H1 (cell line): ENCODE measurements at regions not wholly inside any gene's neighbourhood (a gene's known extent, or its start where the extent isn't known, plus 50 kb on each side); places are given as distances from the start of the nearest gene placed in this dataset.

Experiments used
- CTCF ChIA-PET: fragments of 300-600 bp; sonication (Branson Sonifier 250); formaldehyde crosslinking; loops from one replicate; lab custom pipeline; 2021; ENCODE audit not compliant: partially characterized antibody; lab: Charles Lee
- POLR2A ChIA-PET: fragments of 300-600 bp; sonication (Branson Sonifier 250); formaldehyde crosslinking; loops from one replicate; lab custom pipeline; 2021; ENCODE audit warnings: inconsistent platforms; ENCODE audit not compliant: partially characterized antibody; lab: Charles Lee
- DNase-seq, 2 experiments: peaks; one replicate each; pipeline versions ENCODE4 v3.0.0 to v3.0.0-alpha.2; 2010 to 2022; ENCODE audit warnings: low spot score in 2 of 2, low read depth in 1 of 2, mixed read lengths in 1 of 2
- FAIRE-seq: peaks from 2 replicates; lab custom pipeline; 2011; peaks lifted over from hg19 to GRCh38; lab: Jason Lieb, UNC
- H2AFZ ChIP-seq: 2 replicates; pipeline ENCODE4 v1.8.1; 2012; ENCODE audit warnings: low read length, inconsistent platforms
- H2AK5ac ChIP-seq: 2 replicates; pipeline ENCODE4 v1.6.1; 2013; ENCODE audit warnings: low read depth, low read length
- H2BK120ac ChIP-seq: replicated peaks from 2 replicates; pipeline ENCODE3; 2013; ENCODE audit warnings: low read depth, low read length, inconsistent platforms
- H2BK12ac ChIP-seq: 2 replicates; pipeline ENCODE4 v1.6.1; 2013; ENCODE audit warnings: low read depth, low read length
- H2BK15ac ChIP-seq: 2 replicates; pipeline ENCODE4 v1.6.1; 2013; ENCODE audit warnings: low read length
- H2BK20ac ChIP-seq: 2 replicates; pipeline ENCODE4 v1.6.1; 2013; ENCODE audit warnings: low read length
- H2BK5ac ChIP-seq: 2 replicates; pipeline ENCODE4 v1.6.1; 2013; ENCODE audit warnings: low read depth, low read length
- H3K14ac ChIP-seq: 2 replicates; pipeline ENCODE4 v1.6.1; 2013; ENCODE audit warnings: inconsistent platforms; ENCODE audit not compliant: insufficient read length
- H3K18ac ChIP-seq: 2 replicates; pipeline ENCODE4 v1.6.1; 2013; ENCODE audit warnings: low read length; ENCODE audit errors: extremely low read depth
- H3K23ac ChIP-seq: 2 replicates; pipeline ENCODE4 v1.6.1; 2013; ENCODE audit warnings: inconsistent platforms; ENCODE audit not compliant: insufficient read length
- H3K23me2 ChIP-seq: 2 replicates; pipeline ENCODE4 v1.6.1; 2013; ENCODE audit warnings: low read depth, low read length
- H3K27ac ChIP-seq: 2 replicates; pipeline ENCODE4 v1.6.1; 2011; ENCODE audit warnings: low read depth, low read length, inconsistent platforms
- H3K27me3 ChIP-seq, 4 experiments: replicated peaks in 1 of 4; 1 replicate in 1 of 4; 2 replicates in 3 of 4; pipeline versions ENCODE4 v1.6.1 to v1.8.1; 2011 to 2013; ENCODE audit warnings: low read length in 3 of 4, mild to moderate bottlenecking in 3 of 4, inconsistent platforms in 2 of 4, mixed read lengths in 2 of 4, moderate library complexity in 1 of 4; ENCODE audit not compliant: control insufficient read depth in 3 of 4, insufficient read depth in 3 of 4; ENCODE audit errors: extremely low read depth in 1 of 4
- H3K36me3 ChIP-seq, 4 experiments: 2 replicates each; pipeline versions ENCODE4 v1.6.1 to v1.8.1; 2011 to 2013; ENCODE audit warnings: mild to moderate bottlenecking in 4 of 4, low read length in 3 of 4, moderate library complexity in 2 of 4, control low read depth in 1 of 4, inconsistent platforms in 1 of 4; ENCODE audit not compliant: insufficient read depth in 4 of 4, control insufficient read depth in 2 of 4
- H3K4ac ChIP-seq: replicated peaks from 2 replicates; pipeline ENCODE3; 2013; ENCODE audit warnings: low read length, low read depth, mixed read lengths, inconsistent platforms; ENCODE audit not compliant: insufficient read length
- H3K4me1 ChIP-seq, 4 experiments: replicated peaks in 1 of 4; 1 replicate in 1 of 4; 2 replicates in 3 of 4; pipeline versions ENCODE4 v1.6.1 to v1.8.1; 2011 to 2013; ENCODE audit warnings: low read length in 3 of 4, inconsistent platforms in 2 of 4, mixed read lengths in 1 of 4; ENCODE audit not compliant: insufficient read depth in 4 of 4, control insufficient read depth in 3 of 4
- H3K4me2 ChIP-seq, 2 experiments: 2 replicates each; pipeline versions ENCODE4 v1.6.1 to v1.8.1; 2011 to 2013; ENCODE audit warnings: low read depth in 2 of 2, low read length in 2 of 2, control low read depth in 1 of 2, inconsistent platforms in 1 of 2, mild to moderate bottlenecking in 1 of 2; ENCODE audit not compliant: insufficient read depth in 1 of 2
- H3K4me3 ChIP-seq, 4 experiments: fragments of 200-600, 300-600 bp in 1 of 4; sonication (generic), shearing (Covaris generic), sonication (Bioruptor Twin) in 1 of 4; 2 replicates each; pipeline versions ENCODE4 v1.5.1 to v1.8.1; 2011 to 2016; ENCODE audit warnings: low read length in 4 of 4, low read depth in 3 of 4, control low read depth in 2 of 4, inconsistent platforms in 2 of 4, mild to moderate bottlenecking in 2 of 4, mixed read lengths in 1 of 4, moderate library complexity in 1 of 4; ENCODE audit not compliant: insufficient read depth in 2 of 4; ENCODE audit errors: extremely low read depth in 1 of 4
- H3K56ac ChIP-seq: replicated peaks from 2 replicates; pipeline ENCODE3; 2013; ENCODE audit warnings: low read depth, mild to moderate bottlenecking, mixed read lengths, low read length, inconsistent platforms; ENCODE audit not compliant: insufficient read length
- H3K79me1 ChIP-seq: 2 replicates; pipeline ENCODE4 v1.6.1; 2013; ENCODE audit warnings: low read depth, low read length, control low read depth
- H3K79me2 ChIP-seq, 2 experiments: 2 replicates each; pipeline versions ENCODE4 v1.6.1 to v1.8.1; 2012 to 2013; ENCODE audit warnings: low read length in 2 of 2, mild to moderate bottlenecking in 2 of 2, inconsistent platforms in 1 of 2; ENCODE audit not compliant: insufficient read depth in 2 of 2, control insufficient read depth in 1 of 2
- H3K9ac ChIP-seq, 4 experiments: replicated peaks in 1 of 4; 1 replicate in 1 of 4; 2 replicates in 3 of 4; pipeline versions ENCODE4 v1.6.1 to v1.8.1; 2011 to 2013; ENCODE audit warnings: low read depth in 3 of 4, low read length in 3 of 4, control low read depth in 2 of 4, mild to moderate bottlenecking in 2 of 4, moderate library complexity in 2 of 4, inconsistent platforms in 1 of 4; ENCODE audit errors: extremely low read depth in 1 of 4
- H3K9me3 ChIP-seq, 2 experiments: 2 replicates each; pipeline versions ENCODE4 v1.6.1 to v1.8.1; 2012 to 2013; ENCODE audit warnings: mild to moderate bottlenecking in 2 of 2, moderate library complexity in 2 of 2, control low read depth in 1 of 2, inconsistent platforms in 1 of 2, low read depth in 1 of 2, low read length in 1 of 2, mixed read lengths in 1 of 2; ENCODE audit not compliant: insufficient read depth in 2 of 2
- H4K20me1 ChIP-seq, 2 experiments: replicated peaks in 1 of 2; 2 replicates each; pipeline versions ENCODE3 to v1.8.1; 2011 to 2013; ENCODE audit warnings: inconsistent platforms in 2 of 2, low read length in 2 of 2, mild to moderate bottlenecking in 1 of 2; ENCODE audit not compliant: insufficient read depth in 2 of 2, control insufficient read depth in 1 of 2
- H4K5ac ChIP-seq: 2 replicates; pipeline ENCODE4 v1.6.1; 2013; ENCODE audit warnings: low read length, low read depth, mixed read lengths, inconsistent platforms; ENCODE audit not compliant: insufficient read length
- H4K8ac ChIP-seq: 2 replicates; pipeline ENCODE4 v1.8.0; 2013; ENCODE audit warnings: mild to moderate bottlenecking, moderate library complexity, low read length, inconsistent platforms; ENCODE audit not compliant: insufficient read depth; ENCODE audit errors: extremely low read depth
- H4K91ac ChIP-seq: replicated peaks from 2 replicates; pipeline ENCODE3; 2013; ENCODE audit warnings: low read length, mixed read lengths, inconsistent platforms; ENCODE audit not compliant: insufficient read length
- ASH2L ChIP-seq: fragments of 200-600, 300-600 bp; sonication (generic); IDR thresholded peaks from one replicate; pipeline ENCODE4 v1.7.1; 2017; ENCODE audit warnings: low read length
- ATF2 ChIP-seq: IDR thresholded peaks from 2 replicates; pipeline ENCODE4 v1.6.1; 2012; ENCODE audit warnings: low read length, inconsistent platforms
- CBX5 ChIP-seq: fragments of 300-800, 300-1000 bp; sonication (generic); IDR thresholded peaks from 2 replicates; pipeline ENCODE4 v1.7.1; 2016; ENCODE audit warnings: antibody characterized with exemption, low read length, low read depth
- E2F6 ChIP-seq: IDR thresholded peaks from 2 replicates; pipeline ENCODE4 v1.6.1; 2012; ENCODE audit warnings: inconsistent platforms
- KDM4A ChIP-seq: IDR thresholded peaks from one replicate; pipeline ENCODE4 v1.7.1; 2012; ENCODE audit warnings: low read depth, mild to moderate bottlenecking, moderate library complexity, low read length, inconsistent platforms; ENCODE audit not compliant: severe bottlenecking
- NANOG ChIP-seq: IDR thresholded peaks from 2 replicates; pipeline ENCODE4 v1.6.1; 2011; ENCODE audit warnings: low read length, low read depth, mild to moderate bottlenecking, inconsistent platforms; ENCODE audit not compliant: insufficient read depth, poor library complexity, severe bottlenecking
- PHF8 ChIP-seq: fragments of 200-600 bp; sonication (generic); conservative IDR thresholded peaks from 2 replicates; pipeline ENCODE4 v1.7.1; 2012; ENCODE audit warnings: low read depth, mild to moderate bottlenecking, inconsistent platforms, low read length, moderate library complexity
- POU5F1 ChIP-seq: IDR thresholded peaks from 2 replicates; pipeline ENCODE4 v1.6.1; 2011; ENCODE audit warnings: low read depth, mild to moderate bottlenecking, low read length, moderate library complexity
- RBBP5 ChIP-seq: IDR thresholded peaks from 2 replicates; pipeline ENCODE4 v1.7.1; 2012; ENCODE audit warnings: low read depth, mild to moderate bottlenecking, inconsistent platforms, low read length, moderate library complexity, borderline replicate concordance
- SP2 ChIP-seq: IDR thresholded peaks from 2 replicates; pipeline ENCODE4 v1.6.1; 2012; ENCODE audit warnings: mild to moderate bottlenecking, low read length, inconsistent platforms
- SP4 ChIP-seq: IDR thresholded peaks from 2 replicates; pipeline ENCODE4 v1.6.1; 2012; ENCODE audit warnings: low read length, inconsistent platforms
- SRF ChIP-seq: IDR thresholded peaks from 2 replicates; pipeline ENCODE4 v1.6.1; 2011; ENCODE audit warnings: mild to moderate bottlenecking, low read depth, low read length, moderate library complexity
- TAF1 ChIP-seq: IDR thresholded peaks from 2 replicates; pipeline ENCODE4 v1.6.1; 2011; ENCODE audit warnings: mild to moderate bottlenecking, low read depth, low read length
- TBP ChIP-seq: IDR thresholded peaks from 2 replicates; pipeline ENCODE4 v1.6.1; 2011; ENCODE audit warnings: low read depth, low read length, improper control_type of control experiment
- WGBS, 2 experiments: shearing (Covaris generic) in 1 of 2; methylation state at CpG; one replicate each; pipeline versions ENCODE4 v1.1.6 to v1.1.7; 2013 to 2015; ENCODE audit warnings: low lambda C conversion rate in 2 of 2, mixed read lengths in 2 of 2, inconsistent platforms in 1 of 2, low coverage in 1 of 2, missing lambda C conversion rate in 1 of 2; ENCODE audit not compliant: insufficient replicate concordance in 2 of 2, insufficient coverage in 1 of 2, insufficient read length in 1 of 2; ENCODE audit errors: extremely low coverage in 1 of 2, missing lambda C conversion rate in 1 of 2; 5-methylcytosine and 5-hydroxymethylcytosine counted together

- H2AK5ac ChIP-seq, result no peak overlapping the region
- TF ChIP-seq RBBP5 (no peak), E2F6 (no peak), KDM4A (no peak), CBX5 (no peak), NANOG (no peak), SRF (no peak), TBP (no peak), TAF1 (no peak), ATF2 (no peak), POU5F1 (no peak), SP2 (no peak), PHF8 (no peak), ASH2L (no peak), SP4 (no peak)
Measured at GRCh38 chr2:228876276-228876675, 394.8 kb downstream of the PID1 start.

More at GRCh38 chr2:228876276-228876675, 394.8 kb downstream of the PID1 start:
- Histone ChIP-seq H3K79me2 (no peaks in the 10 kb centered on the region), H3K4me2 (no peak overlapping the region), H3K18ac (no peak overlapping the region), H2BK12ac (no peak overlapping the region), H4K8ac (no peak overlapping the region), H3K9ac (no peak overlapping the region), H4K20me1 (no peaks in the 10 kb centered on the region), H3K56ac (no peak overlapping the region), H3K23me2 (no peaks in the 10 kb centered on the region), H3K79me1 (no peaks in the 10 kb centered on the region), H2BK5ac (no peak overlapping the region), H2BK15ac (no peak overlapping the region), H3K9me3 (no peaks in the 10 kb centered on the region), H4K91ac (no peak overlapping the region), H3K27ac (no peak overlapping the region), H2AFZ (no peak overlapping the region), H2BK20ac (no peak overlapping the region), H2BK120ac (no peak overlapping the region), H3K23ac (no peak overlapping the region), H3K4ac (no peak overlapping the region), H3K27me3 (no peaks in the 10 kb centered on the region), H3K14ac (no peak overlapping the region), H3K4me3 (no peak overlapping the region), H3K4me1 (no peaks in the 10 kb centered on the region), H3K36me3 (no peaks in the 10 kb centered on the region), H4K5ac (no peak overlapping the region)
- WGBS, 2 experiments, result 96% methylated on average over 2 of the region's 2 CpGs; no CpG with 5 or more reads in 1 of the 2 experiments
- ChIA-PET POLR2A (no interaction called here), CTCF (no interaction called here)
- DNase-seq (no peak), FAIRE-seq (no peak)
